Cardiac muscle cell (in vitro differentiated cells and primary cell): ENCODE measurements at regions not wholly inside any gene's neighbourhood (a gene's known extent, or its start where the extent isn't known, plus 50 kb on each side); places are given as distances from the start of the nearest gene placed in this dataset.

Experiments
- DNase-seq, 2 donors: peaks; one replicate each; pipeline versions ENCODE4 v3.0.0 to v3.0.0-alpha.2; 2010 to 2017; ENCODE audit warnings: low read depth in 1 of 2, low spot score in 1 of 2
- H3K27ac ChIP-seq: fragments of 200-600 bp; sonication (generic); 2 replicates; pipeline ENCODE4 v1.5.1; 2016
- H3K27me3 ChIP-seq: fragments of 200-600 bp; sonication (generic); 2 replicates; pipeline ENCODE4 v1.6.0; 2016; ENCODE audit warnings: control low read depth
- H3K36me3 ChIP-seq: fragments of 200-600 bp; sonication (generic); 2 replicates; pipeline ENCODE4 v1.5.1; 2016; ENCODE audit warnings: control low read depth
- H3K4me1 ChIP-seq: fragments of 200-600 bp; sonication (generic); 2 replicates; pipeline ENCODE4 v1.8.1; 2017; ENCODE audit warnings: low read depth, mild to moderate bottlenecking, mixed run types
- H3K4me3 ChIP-seq: fragments of 200-600 bp; sonication (generic); 2 replicates; pipeline ENCODE4 v1.5.1; 2016; ENCODE audit warnings: mild to moderate bottlenecking
- H3K9me3 ChIP-seq: fragments of 200-600 bp; sonication (generic); 2 replicates; pipeline ENCODE4 v1.5.1; 2017; ENCODE audit warnings: low read depth, mild to moderate bottlenecking, control low read depth
- TF ChIP-seq, protein P1 (sequence below): IDR thresholded peaks from 2 replicates; pipeline ENCODE4 v1.5.1; 2012; ENCODE audit warnings: low read depth, mild to moderate bottlenecking, low read length

DNA sequence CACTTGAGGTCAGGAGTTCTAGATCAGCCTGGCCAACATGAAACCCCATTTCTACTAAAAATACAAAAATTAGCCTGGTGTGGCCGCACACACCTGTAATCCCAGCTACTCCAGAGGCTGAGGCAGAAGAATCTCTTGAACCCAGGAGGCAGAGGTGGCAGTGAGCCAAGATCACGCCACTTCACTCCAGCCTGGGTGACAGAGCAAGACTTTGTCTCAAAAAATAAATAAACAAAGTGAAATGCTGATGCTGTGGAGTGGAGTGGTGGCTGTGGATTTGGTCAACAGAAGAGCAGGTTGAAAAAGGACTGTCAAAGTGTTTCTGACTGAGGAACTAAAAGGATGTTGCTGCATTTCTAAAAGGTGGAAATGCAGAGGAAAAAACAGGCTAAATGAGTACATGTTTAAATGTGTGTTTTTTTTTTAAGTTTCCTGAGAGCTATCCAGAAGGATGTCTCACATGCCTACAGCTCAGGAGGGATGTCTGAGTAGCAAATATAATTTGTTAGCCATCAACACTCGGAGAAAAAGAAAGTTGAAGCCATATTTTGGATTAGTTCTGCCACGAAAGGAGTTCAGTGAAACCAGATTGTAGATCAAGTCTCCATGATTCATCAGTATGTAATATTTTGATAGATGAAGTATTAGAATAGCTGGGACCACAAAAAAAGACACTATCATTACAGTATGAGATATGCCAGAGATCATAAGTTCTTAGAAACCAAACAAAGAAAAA, 621.1 kb upstream of the ADGRB3 start:
- no peak overlapping the region for H3K27ac ChIP-seq
- H3K36me3 ChIP-seq: no peaks in the 10 kb centered on the region
- no peaks in the 10 kb centered on the region for H3K9me3 ChIP-seq
- H3K4me3 ChIP-seq: no peak overlapping the region
- H3K27me3 ChIP-seq: no peaks in the 10 kb centered on the region
- TF ChIP-seq, protein P1, sequence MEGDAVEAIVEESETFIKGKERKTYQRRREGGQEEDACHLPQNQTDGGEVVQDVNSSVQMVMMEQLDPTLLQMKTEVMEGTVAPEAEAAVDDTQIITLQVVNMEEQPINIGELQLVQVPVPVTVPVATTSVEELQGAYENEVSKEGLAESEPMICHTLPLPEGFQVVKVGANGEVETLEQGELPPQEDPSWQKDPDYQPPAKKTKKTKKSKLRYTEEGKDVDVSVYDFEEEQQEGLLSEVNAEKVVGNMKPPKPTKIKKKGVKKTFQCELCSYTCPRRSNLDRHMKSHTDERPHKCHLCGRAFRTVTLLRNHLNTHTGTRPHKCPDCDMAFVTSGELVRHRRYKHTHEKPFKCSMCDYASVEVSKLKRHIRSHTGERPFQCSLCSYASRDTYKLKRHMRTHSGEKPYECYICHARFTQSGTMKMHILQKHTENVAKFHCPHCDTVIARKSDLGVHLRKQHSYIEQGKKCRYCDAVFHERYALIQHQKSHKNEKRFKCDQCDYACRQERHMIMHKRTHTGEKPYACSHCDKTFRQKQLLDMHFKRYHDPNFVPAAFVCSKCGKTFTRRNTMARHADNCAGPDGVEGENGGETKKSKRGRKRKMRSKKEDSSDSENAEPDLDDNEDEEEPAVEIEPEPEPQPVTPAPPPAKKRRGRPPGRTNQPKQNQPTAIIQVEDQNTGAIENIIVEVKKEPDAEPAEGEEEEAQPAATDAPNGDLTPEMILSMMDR: no peak
- peaks cover 11% of the 10 kb centered on the region for H3K4me1 ChIP-seq
- no peak for DNase-seq

DNA sequence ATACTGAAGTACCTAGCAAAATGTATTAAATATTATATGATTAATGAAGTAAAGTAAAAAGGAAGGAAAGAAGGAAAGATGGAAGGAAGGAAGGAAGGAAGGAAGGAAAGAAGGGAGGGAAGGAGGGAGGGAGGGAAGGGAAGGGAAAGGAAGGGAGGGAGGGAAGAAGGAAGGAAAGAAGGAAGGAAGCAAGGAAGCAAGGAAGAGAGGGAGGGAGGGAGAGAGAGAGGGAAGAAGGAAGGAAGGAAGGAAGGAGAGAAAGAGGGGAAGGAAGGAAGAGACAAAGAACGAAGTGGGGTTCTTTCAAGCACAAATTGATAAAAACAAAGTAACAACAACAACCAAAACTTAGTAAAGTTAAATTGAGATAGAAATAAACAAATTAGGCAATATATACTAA, 622.3 kb upstream of the ADGRB3 start:
- H3K27ac ChIP-seq: no peak overlapping the region
- H3K9me3 ChIP-seq: no peaks in the 10 kb centered on the region
- H3K4me3 ChIP-seq: no peak overlapping the region
- H3K36me3 ChIP-seq: no peaks in the 10 kb centered on the region
- H3K27me3 ChIP-seq: no peaks in the 10 kb centered on the region
- H3K4me1 ChIP-seq: peaks cover 11% of the 10 kb centered on the region
- TF ChIP-seq, protein P1: no peak
- DNase-seq: no peak

DNA sequence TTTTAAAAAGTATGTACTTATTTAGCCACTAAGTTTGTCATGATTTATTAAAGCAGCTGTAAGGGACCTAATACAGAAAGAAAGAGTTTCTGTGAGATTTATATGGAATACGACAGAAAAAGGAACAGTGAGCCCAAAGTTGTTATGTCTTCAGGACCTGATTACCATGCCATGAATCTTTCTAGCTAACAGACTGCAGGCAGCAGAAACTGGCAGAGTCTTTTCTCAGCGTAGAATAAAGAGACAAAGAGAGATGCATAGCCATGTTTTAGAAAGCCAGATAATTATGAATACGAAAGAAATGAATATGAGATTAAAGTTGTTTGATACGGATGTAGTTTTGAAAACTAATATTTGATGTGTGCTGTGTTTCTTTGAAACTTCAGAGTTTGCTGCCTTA, 624.1 kb upstream of the ADGRB3 start:
- no peaks in the 10 kb centered on the region for H3K36me3 ChIP-seq
- DNase-seq: no peak
- H3K9me3 ChIP-seq: no peaks in the 10 kb centered on the region
- H3K4me3 ChIP-seq: no peak overlapping the region
- peaks cover 5% of the 10 kb centered on the region for H3K4me1 ChIP-seq
- H3K27ac ChIP-seq: no peak overlapping the region
- no peaks in the 10 kb centered on the region for H3K27me3 ChIP-seq
- TF ChIP-seq, protein P1: no peak

DNA sequence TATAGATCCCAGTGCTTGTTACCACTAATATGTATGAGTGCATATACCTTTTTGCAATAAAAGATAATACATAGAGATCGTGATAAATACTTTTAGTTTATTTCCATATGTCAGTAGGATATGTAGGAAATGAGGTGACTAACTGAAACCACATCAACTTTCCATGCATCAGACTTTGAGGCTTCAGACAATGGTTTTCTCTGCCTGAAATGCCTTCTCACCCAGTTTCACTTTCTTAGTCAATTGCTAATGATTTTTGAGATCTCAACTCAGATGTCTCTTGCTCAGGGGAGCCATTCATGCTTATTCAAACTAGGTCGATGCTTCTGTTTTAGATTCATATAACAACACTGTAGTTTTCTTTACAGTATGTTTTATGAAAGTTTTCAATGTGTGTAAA, 626.6 kb upstream of the ADGRB3 start:
- TF ChIP-seq, protein P1: no peak
- no peak overlapping the region for H3K27ac ChIP-seq

DNA sequence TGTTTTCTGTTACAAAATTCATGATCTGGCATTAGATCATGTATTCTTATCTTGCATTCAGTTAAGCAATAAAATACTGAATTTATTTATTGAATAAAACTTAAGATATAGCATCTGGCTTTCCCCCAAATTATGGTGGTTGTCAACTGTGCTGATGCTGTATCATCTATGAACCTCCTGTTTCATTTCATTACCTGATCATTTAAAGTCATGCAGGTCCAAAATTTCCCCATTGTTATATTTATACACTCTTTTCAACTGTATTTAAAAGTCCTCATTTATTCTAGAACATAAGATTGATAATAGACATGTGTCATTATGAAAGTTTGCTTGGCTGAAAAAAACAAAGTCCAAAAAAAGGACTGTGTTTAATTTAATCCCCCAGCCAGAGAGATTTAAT, 627.4 kb upstream of the ADGRB3 start:
- H3K4me3 ChIP-seq: no peak overlapping the region
- H3K27me3 ChIP-seq: no peaks in the 10 kb centered on the region
- H3K36me3 ChIP-seq: no peaks in the 10 kb centered on the region
- H3K9me3 ChIP-seq: no peaks in the 10 kb centered on the region
- TF ChIP-seq, protein P1: no peak
- no peak overlapping the region for H3K27ac ChIP-seq
- H3K4me1 ChIP-seq: no peaks in the 10 kb centered on the region
- no peak for DNase-seq

More for the DNA sequence above, 626.6 kb upstream of the ADGRB3 start:
- Histone ChIP-seq H3K27me3 (no peaks in the 10 kb centered on the region), H3K4me1 (no peaks in the 10 kb centered on the region), H3K9me3 (no peaks in the 10 kb centered on the region), H3K4me3 (no peak overlapping the region), H3K36me3 (no peaks in the 10 kb centered on the region)
- peak in 1 of 2 donors; percentile 22 for DNase-seq
